Fibroblast of pulmonary artery (primary cell): ENCODE measurements at regions not wholly inside any gene's neighbourhood (a gene's known extent, or its start where the extent isn't known, plus 50 kb on each side); places are given as distances from the start of the nearest gene placed in this dataset.

Source experiments
- DNase-seq: peaks from one replicate; pipeline ENCODE4 v3.0.0-alpha.2; 2010; ENCODE audit warnings: low read depth
- H3K4me3 ChIP-seq: replicated peaks from 2 replicates; pipeline ENCODE4 v1.5.1; 2011; ENCODE audit warnings: low read depth, mild to moderate bottlenecking, control low read depth, low read length, moderate library complexity
- TF ChIP-seq, protein P1 (sequence below): IDR thresholded peaks from 2 replicates; pipeline ENCODE4 v1.5.1; 2011; ENCODE audit warnings: mild to moderate bottlenecking, control low read depth, low read length, inconsistent platforms; ENCODE audit errors: missing control alignments

DNA sequence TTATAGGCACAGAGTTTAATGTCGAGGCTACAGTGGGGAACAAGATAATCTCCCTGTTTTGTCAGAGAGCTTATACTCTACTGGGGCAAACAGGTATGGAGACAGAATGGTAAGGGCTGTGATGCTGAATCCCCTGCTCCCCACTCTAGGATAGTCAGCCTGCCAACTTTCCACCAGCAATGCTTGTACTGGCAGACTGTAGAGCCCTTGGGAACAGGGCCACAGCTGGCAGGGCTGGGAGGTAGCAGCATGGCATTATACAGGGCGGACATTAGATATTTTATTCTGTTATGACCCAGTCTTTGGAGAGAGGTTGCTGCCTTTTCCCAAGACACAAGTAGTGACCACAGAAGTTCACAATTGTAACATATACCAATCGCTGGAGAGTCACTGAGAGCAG, 91.2 kb downstream of the ARRDC4 start:
- H3K4me3 ChIP-seq, result no peak overlapping the region
- DNase-seq, result no peak
- TF ChIP-seq, protein P1, sequence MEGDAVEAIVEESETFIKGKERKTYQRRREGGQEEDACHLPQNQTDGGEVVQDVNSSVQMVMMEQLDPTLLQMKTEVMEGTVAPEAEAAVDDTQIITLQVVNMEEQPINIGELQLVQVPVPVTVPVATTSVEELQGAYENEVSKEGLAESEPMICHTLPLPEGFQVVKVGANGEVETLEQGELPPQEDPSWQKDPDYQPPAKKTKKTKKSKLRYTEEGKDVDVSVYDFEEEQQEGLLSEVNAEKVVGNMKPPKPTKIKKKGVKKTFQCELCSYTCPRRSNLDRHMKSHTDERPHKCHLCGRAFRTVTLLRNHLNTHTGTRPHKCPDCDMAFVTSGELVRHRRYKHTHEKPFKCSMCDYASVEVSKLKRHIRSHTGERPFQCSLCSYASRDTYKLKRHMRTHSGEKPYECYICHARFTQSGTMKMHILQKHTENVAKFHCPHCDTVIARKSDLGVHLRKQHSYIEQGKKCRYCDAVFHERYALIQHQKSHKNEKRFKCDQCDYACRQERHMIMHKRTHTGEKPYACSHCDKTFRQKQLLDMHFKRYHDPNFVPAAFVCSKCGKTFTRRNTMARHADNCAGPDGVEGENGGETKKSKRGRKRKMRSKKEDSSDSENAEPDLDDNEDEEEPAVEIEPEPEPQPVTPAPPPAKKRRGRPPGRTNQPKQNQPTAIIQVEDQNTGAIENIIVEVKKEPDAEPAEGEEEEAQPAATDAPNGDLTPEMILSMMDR, result no peak

DNA sequence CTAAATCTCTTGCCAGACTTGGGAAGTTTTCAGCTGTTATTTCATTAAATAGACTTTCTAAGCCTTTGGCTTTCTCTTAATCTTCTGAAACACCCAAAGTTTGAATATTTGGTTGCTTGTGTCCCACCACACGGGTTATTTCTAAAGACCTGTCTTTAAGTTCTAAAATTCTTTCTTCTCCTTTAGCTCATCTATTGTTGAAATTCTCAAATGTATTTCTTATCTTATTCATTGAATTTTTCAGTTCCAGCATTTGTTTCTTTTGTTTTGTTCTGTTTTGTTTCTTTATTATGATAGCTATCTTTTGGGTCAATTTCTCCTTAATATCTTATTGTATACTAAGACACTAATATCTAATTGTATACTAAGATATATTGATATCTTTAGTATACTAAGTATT, 97.0 kb downstream of the ARRDC4 start:
- DNase-seq, result no peak
- no peak overlapping the region for H3K4me3 ChIP-seq
- TF ChIP-seq, protein P1, result no peak

DNA sequence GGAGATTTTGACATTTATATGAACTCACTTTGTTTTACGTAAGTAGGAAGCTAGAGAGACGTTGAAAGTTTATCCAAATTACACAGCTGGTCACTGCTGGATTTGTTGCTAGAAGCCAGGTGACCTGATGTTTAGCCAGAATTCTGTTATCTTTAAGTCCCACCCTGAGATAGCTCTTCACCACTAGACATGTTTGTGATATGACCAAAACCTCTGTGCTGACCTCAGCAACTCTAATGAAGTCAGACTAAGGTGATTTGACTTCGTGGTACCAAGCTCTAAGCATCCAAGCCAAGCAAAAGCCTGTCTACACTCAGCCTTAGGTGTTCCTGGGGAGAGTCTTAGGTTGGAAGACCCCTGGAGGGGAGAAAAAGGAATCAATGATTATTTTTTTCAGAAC, 102.4 kb downstream of the ARRDC4 start:
- H3K4me3 ChIP-seq, result no peak overlapping the region
- DNase-seq, result no peak
- TF ChIP-seq, protein P1, result no peak

DNA sequence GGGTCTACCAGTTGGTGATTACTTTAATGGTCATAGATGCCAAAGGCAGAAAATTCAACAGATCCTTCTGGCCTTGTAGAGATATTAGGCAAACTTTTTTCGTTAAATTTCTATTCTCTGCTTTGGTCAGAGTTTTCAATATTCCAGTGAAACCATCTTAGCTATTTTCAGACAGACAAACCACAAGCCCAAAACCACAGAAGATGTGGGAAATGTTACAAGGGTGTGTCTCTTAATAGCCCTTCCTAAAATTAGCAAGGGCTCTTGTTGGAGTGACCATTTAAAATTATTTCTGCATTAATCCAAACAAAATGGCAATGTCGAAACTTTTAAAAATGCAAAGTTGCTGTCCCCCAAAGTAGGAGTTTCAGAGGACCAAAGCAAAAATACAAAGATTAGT, 102.8 kb downstream of the ARRDC4 start:
- DNase-seq, result no peak
- H3K4me3 ChIP-seq, result no peak overlapping the region
- TF ChIP-seq, protein P1, result no peak

DNA sequence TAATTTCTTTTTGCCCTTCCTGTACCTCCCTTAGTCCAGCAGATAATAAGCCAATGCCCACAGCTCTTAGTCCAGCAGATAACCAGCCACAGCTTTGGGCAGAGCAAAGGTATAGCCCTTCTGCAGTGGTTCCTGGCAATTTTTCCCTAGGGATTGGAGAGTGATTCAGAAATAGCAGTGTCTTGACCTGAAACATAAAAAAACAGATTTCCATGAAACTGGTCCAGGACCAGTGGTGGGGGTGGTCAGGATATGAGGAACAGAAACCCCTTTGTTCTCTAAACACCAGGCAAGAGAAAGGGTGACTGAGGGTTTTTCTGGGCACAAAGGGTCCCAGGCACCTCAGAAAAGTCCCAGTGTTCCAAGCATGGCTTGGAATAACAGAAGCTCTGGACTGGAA, 103.4 kb downstream of the ARRDC4 start:
- no peak overlapping the region for H3K4me3 ChIP-seq
- DNase-seq, result no peak
- TF ChIP-seq, protein P1, result no peak

DNA sequence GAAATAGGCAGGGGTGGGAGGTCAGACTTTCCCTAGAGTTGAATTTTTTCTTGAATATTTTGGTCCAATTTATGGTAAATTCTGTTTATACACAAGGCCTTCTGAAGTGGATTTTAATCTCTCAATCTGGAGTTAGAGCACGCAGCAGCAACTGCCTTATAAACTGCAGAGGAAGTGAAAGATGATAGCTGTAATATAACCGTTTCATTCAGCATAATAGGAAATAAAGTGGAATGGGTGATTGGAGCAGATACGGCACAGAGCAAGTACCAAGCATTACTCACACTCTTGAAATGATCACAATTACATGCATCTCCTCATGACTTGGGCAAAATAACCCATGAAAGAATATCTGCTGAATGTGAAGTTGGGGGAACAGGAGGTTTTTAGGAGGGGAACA, 106.8 kb downstream of the ARRDC4 start:
- DNase-seq, result no peak
- TF ChIP-seq, protein P1, result no peak
- H3K4me3 ChIP-seq, result no peak overlapping the region

DNA sequence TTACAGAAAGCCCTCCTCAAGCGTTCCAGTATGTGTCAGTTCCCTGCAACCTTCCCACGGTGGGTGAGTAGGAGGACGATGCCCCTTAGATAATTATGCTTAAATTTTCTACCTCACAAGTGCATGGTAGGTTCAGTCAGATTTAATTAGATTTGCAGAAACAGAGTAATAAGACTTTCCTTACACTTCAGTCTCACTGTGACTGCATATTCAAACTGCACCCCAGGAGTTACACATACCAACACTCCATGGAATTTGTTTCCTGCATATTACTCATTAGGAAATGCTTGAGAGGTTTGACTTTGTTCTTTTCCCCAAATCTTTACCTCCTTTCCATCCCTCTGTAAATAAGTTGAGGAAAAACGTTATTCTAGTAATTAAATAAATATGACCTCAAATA, 108.8 kb downstream of the ARRDC4 start:
- TF ChIP-seq, protein P1, result no peak
- DNase-seq, result no peak
- no peak overlapping the region for H3K4me3 ChIP-seq
